CD4-positive, alpha-beta memory T cell (primary cell): ENCODE measurements at regions not wholly inside any gene's neighbourhood (a gene's known extent, or its start where the extent isn't known, plus 50 kb on each side); places are given as distances from the start of the nearest gene placed in this dataset.

ENCODE experiments used
- CTCF ChIA-PET: fragments of 350-600 bp; sonication (Branson Sonifier 250); formaldehyde crosslinking; loops from one replicate; lab custom pipeline; 2021; ENCODE audit warnings: inconsistent platforms; ENCODE audit not compliant: partially characterized antibody; lab: Charles Lee
- POLR2A ChIA-PET: fragments of 350-600 bp; sonication (Branson Sonifier 250); formaldehyde crosslinking; loops from one replicate; lab custom pipeline; 2021; ENCODE audit not compliant: partially characterized antibody; lab: Charles Lee
- DNase-seq, 5 donors: peaks; one replicate each; pipeline versions ENCODE4 v3.0.0 to v3.0.0-alpha.2; 2020 to 2022; ENCODE audit warnings: mixed read lengths in 1 of 5
- H3K27ac ChIP-seq: one replicate; pipeline ENCODE4 v1.7.0; 2013; ENCODE audit warnings: low read depth, low read length
- H3K27me3 ChIP-seq: 2 replicates; pipeline ENCODE4 v1.7.0; 2013; ENCODE audit warnings: mild to moderate bottlenecking, low read length, moderate library complexity; ENCODE audit not compliant: insufficient read depth
- H3K36me3 ChIP-seq: 2 replicates; pipeline ENCODE4 v1.7.0; 2013; ENCODE audit warnings: mild to moderate bottlenecking, low read length, moderate library complexity; ENCODE audit not compliant: insufficient read depth
- H3K4me1 ChIP-seq: 2 replicates; pipeline ENCODE4 v1.7.0; 2013; ENCODE audit warnings: mild to moderate bottlenecking, low read length, moderate library complexity; ENCODE audit not compliant: insufficient read depth
- H3K4me3 ChIP-seq, 2 donors: one replicate each; pipeline ENCODE4 v1.7.0; 2013; ENCODE audit warnings: low read length in 2 of 2, mild to moderate bottlenecking in 1 of 2
- H3K9me3 ChIP-seq, 2 donors: one replicate each; pipeline ENCODE4 v1.7.0; 2013; ENCODE audit warnings: low read length in 2 of 2, control low read depth in 1 of 2; ENCODE audit not compliant: control insufficient read depth in 1 of 2
- H3K27ac Mint-ChIP-seq, 7 donors: one replicate each; pipeline ENCODE4 v1.8.0; 2020 to 2021; ENCODE audit warnings: mixed read lengths in 7 of 7, mild to moderate bottlenecking in 6 of 7, inconsistent platforms in 3 of 7, moderate library complexity in 3 of 7
- H3K27me3 Mint-ChIP-seq, 2 donors: one replicate each; pipeline ENCODE4 v1.8.0; 2020 to 2021; ENCODE audit warnings: mixed read lengths in 2 of 2
- H3K36me3 Mint-ChIP-seq, 2 donors: one replicate each; pipeline ENCODE4 v1.8.0; 2020 to 2021; ENCODE audit warnings: mixed read lengths in 2 of 2, inconsistent platforms in 1 of 2, mild to moderate bottlenecking in 1 of 2
- H3K4me1 Mint-ChIP-seq, 4 donors: one replicate each; pipeline ENCODE4 v1.8.0; 2020 to 2021; ENCODE audit warnings: mixed read lengths in 4 of 4, mild to moderate bottlenecking in 1 of 4
- H3K4me3 Mint-ChIP-seq, 8 donors: one replicate each; pipeline ENCODE4 v1.8.0; 2020 to 2021; ENCODE audit warnings: mixed read lengths in 8 of 8, mild to moderate bottlenecking in 7 of 8, moderate library complexity in 6 of 8, inconsistent platforms in 3 of 8
- H3K9me3 Mint-ChIP-seq, 8 donors: one replicate each; pipeline ENCODE4 v1.8.0; 2020 to 2021; ENCODE audit warnings: mixed read lengths in 8 of 8, mild to moderate bottlenecking in 5 of 8, inconsistent platforms in 3 of 8, moderate library complexity in 1 of 8
- intact Hi-C: fragments of 100-400 bp; cut with micrococcal nuclease; formaldehyde crosslinking; loops from one replicate; pipeline ENCODE4 v1.15.1; 2023

GRCh38 chr3:182404031-182404430, 389.3 kb upstream of the ATP11B start:
- peaks cover 0 to 1% of the 10 kb centered on the region in 2 donors for H3K27me3 Mint-ChIP-seq
- H3K9me3 ChIP-seq: no peaks in the 10 kb centered on the region
- intact Hi-C loops: no loop called here
- H3K4me1 Mint-ChIP-seq: no peaks in the 10 kb centered on the region
- no peaks in the 10 kb centered on the region for H3K36me3 ChIP-seq
- no peak overlapping the region for H3K27ac Mint-ChIP-seq
- no peaks in the 10 kb centered on the region for H3K36me3 Mint-ChIP-seq
- H3K27me3 ChIP-seq: no peaks in the 10 kb centered on the region
- peaks cover 0 to 5% (median under 1%) of the 10 kb centered on the region in 8 donors for H3K9me3 Mint-ChIP-seq
- H3K4me3 ChIP-seq: no peak overlapping the region
- ChIA-PET POLR2A (no interaction called here), CTCF (no interaction called here)
- no peak for DNase-seq
- no peak overlapping the region for H3K4me3 Mint-ChIP-seq
- H3K27ac ChIP-seq: no peak overlapping the region
- H3K4me1 ChIP-seq: no peaks in the 10 kb centered on the region

- no peaks in the 10 kb centered on the region for H3K36me3 ChIP-seq
- H3K9me3 ChIP-seq: no peaks in the 10 kb centered on the region
- Mint-ChIP-seq H3K4me1 (no peaks in the 10 kb centered on the region), H3K9me3 (peaks cover 0 to 4% (median under 1%) of the 10 kb centered on the region in 8 donors), H3K36me3 (no peaks in the 10 kb centered on the region), H3K27me3 (peaks cover 0 to 1% of the 10 kb centered on the region in 2 donors), H3K27ac (no peak overlapping the region), H3K4me3 (no peak overlapping the region)
- no peaks in the 10 kb centered on the region for H3K27me3 ChIP-seq
- CTCF ChIA-PET: no interaction called here
- H3K4me1 ChIP-seq: no peaks in the 10 kb centered on the region
- intact Hi-C loops: no loop called here
- H3K4me3 ChIP-seq: no peak overlapping the region
- DNase-seq: no peak
- POLR2A ChIA-PET: no interaction called here
- no peak overlapping the region for H3K27ac ChIP-seq
Observed at GRCh38 chr3:182405759-182406158, 387.5 kb upstream of the ATP11B start.

- Histone ChIP-seq H3K27me3 (no peaks in the 10 kb centered on the region), H3K27ac (no peak overlapping the region), H3K4me1 (no peaks in the 10 kb centered on the region), H3K36me3 (no peaks in the 10 kb centered on the region), H3K4me3 (no peak overlapping the region), H3K9me3 (no peaks in the 10 kb centered on the region)
- no peak overlapping the region for H3K27ac Mint-ChIP-seq
- H3K9me3 Mint-ChIP-seq: peaks cover 0 to 2% (median 0%) of the 10 kb centered on the region in 8 donors
- no peak for DNase-seq
- no peaks in the 10 kb centered on the region for H3K4me1 Mint-ChIP-seq
- POLR2A ChIA-PET: no interaction called here
- no peaks in the 10 kb centered on the region for H3K27me3 Mint-ChIP-seq
- no peaks in the 10 kb centered on the region for H3K36me3 Mint-ChIP-seq
- intact Hi-C loops: no loop called here
- CTCF ChIA-PET: no interaction called here
- H3K4me3 Mint-ChIP-seq: no peak overlapping the region
Observed at GRCh38 chr3:182406786-182407185, 386.5 kb upstream of the ATP11B start.

- H3K4me3 Mint-ChIP-seq: no peak overlapping the region
- no peaks in the 10 kb centered on the region for H3K36me3 Mint-ChIP-seq
- H3K36me3 ChIP-seq: no peaks in the 10 kb centered on the region
- no peak for DNase-seq
- intact Hi-C loops: no loop called here
- H3K27me3 ChIP-seq: no peaks in the 10 kb centered on the region
- no peaks in the 10 kb centered on the region for H3K9me3 ChIP-seq
- H3K27ac ChIP-seq: no peak overlapping the region
- H3K27me3 Mint-ChIP-seq: no peaks in the 10 kb centered on the region
- no peak overlapping the region for H3K27ac Mint-ChIP-seq
- no peaks in the 10 kb centered on the region for H3K4me1 ChIP-seq
- peaks cover 0 to 2% (median 0%) of the 10 kb centered on the region in 8 donors for H3K9me3 Mint-ChIP-seq
- POLR2A ChIA-PET: no interaction called here
- H3K4me1 Mint-ChIP-seq: no peaks in the 10 kb centered on the region
- CTCF ChIA-PET: interaction anchor here (0.9 kb wide), 1 partner anchor 8 kb away, joined by 3 read pairs; no protein-coding TSS in a partner anchor
- H3K4me3 ChIP-seq: no peak overlapping the region
Observed at GRCh38 chr3:182410051-182410450, 383.3 kb upstream of the ATP11B start.

- Histone ChIP-seq H3K9me3 (no peaks in the 10 kb centered on the region), H3K27ac (no peak overlapping the region), H3K36me3 (no peaks in the 10 kb centered on the region), H3K27me3 (no peaks in the 10 kb centered on the region), H3K4me3 (no peak overlapping the region), H3K4me1 (no peaks in the 10 kb centered on the region)
- CTCF ChIA-PET: no interaction called here
- POLR2A ChIA-PET: no interaction called here
- intact Hi-C loops: no loop called here
- no peaks in the 10 kb centered on the region for H3K27me3 Mint-ChIP-seq
- H3K36me3 Mint-ChIP-seq: no peaks in the 10 kb centered on the region
- H3K4me1 Mint-ChIP-seq: no peaks in the 10 kb centered on the region
- H3K9me3 Mint-ChIP-seq: peaks cover 0 to 2% (median 0%) of the 10 kb centered on the region in 8 donors
- H3K4me3 Mint-ChIP-seq: no peak overlapping the region
- H3K27ac Mint-ChIP-seq: no peak overlapping the region
- DNase-seq: no peak
Observed at GRCh38 chr3:182412066-182412465, 381.2 kb upstream of the ATP11B start.

GRCh38 chr3:182413061-182413460, 380.2 kb upstream of the ATP11B start:
- no peak for DNase-seq
- Mint-ChIP-seq H3K36me3 (no peaks in the 10 kb centered on the region), H3K27ac (no peak overlapping the region), H3K27me3 (no peaks in the 10 kb centered on the region), H3K9me3 (peaks cover 0 to 2% (median 0%) of the 10 kb centered on the region in 8 donors), H3K4me3 (no peak overlapping the region), H3K4me1 (no peaks in the 10 kb centered on the region)
- no peak overlapping the region for H3K27ac ChIP-seq
- no peaks in the 10 kb centered on the region for H3K4me1 ChIP-seq
- ChIA-PET CTCF (no interaction called here), POLR2A (no interaction called here)
- no peak overlapping the region for H3K4me3 ChIP-seq
- H3K9me3 ChIP-seq: no peaks in the 10 kb centered on the region
- no peaks in the 10 kb centered on the region for H3K27me3 ChIP-seq
- H3K36me3 ChIP-seq: no peaks in the 10 kb centered on the region
- intact Hi-C loops: no loop called here

GRCh38 chr3:182413682-182414081, 379.6 kb upstream of the ATP11B start:
- no peak overlapping the region for H3K27ac Mint-ChIP-seq
- no peak for DNase-seq
- CTCF ChIA-PET: no interaction called here
- intact Hi-C loops: no loop called here
- Histone ChIP-seq H3K4me1 (no peaks in the 10 kb centered on the region), H3K4me3 (no peak overlapping the region), H3K36me3 (no peaks in the 10 kb centered on the region), H3K27ac (no peak overlapping the region), H3K9me3 (no peaks in the 10 kb centered on the region), H3K27me3 (no peaks in the 10 kb centered on the region)
- POLR2A ChIA-PET: no interaction called here
- H3K9me3 Mint-ChIP-seq: peaks cover 0 to 2% (median 0%) of the 10 kb centered on the region in 8 donors
- H3K4me3 Mint-ChIP-seq: no peak overlapping the region
- H3K4me1 Mint-ChIP-seq: no peaks in the 10 kb centered on the region
- no peaks in the 10 kb centered on the region for H3K36me3 Mint-ChIP-seq
- no peaks in the 10 kb centered on the region for H3K27me3 Mint-ChIP-seq

GRCh38 chr3:182414586-182414985, 378.7 kb upstream of the ATP11B start:
- H3K27ac Mint-ChIP-seq: no peak overlapping the region
- intact Hi-C loops: no loop called here

More at GRCh38 chr3:182414586-182414985, 378.7 kb upstream of the ATP11B start:
- CTCF ChIA-PET: no interaction called here
- DNase-seq: no peak
- Histone ChIP-seq H3K4me3 (no peak overlapping the region), H3K27ac (no peak overlapping the region), H3K9me3 (no peaks in the 10 kb centered on the region), H3K27me3 (no peaks in the 10 kb centered on the region), H3K36me3 (no peaks in the 10 kb centered on the region), H3K4me1 (no peaks in the 10 kb centered on the region)
- Mint-ChIP-seq H3K36me3 (no peaks in the 10 kb centered on the region), H3K27me3 (no peaks in the 10 kb centered on the region), H3K4me1 (no peaks in the 10 kb centered on the region), H3K9me3 (peaks cover 0 to 2% (median 0%) of the 10 kb centered on the region in 8 donors), H3K4me3 (no peak overlapping the region)
- POLR2A ChIA-PET: no interaction called here
